ENCODE measurements at regions not wholly inside any gene's neighbourhood (a gene's known extent, or its start where the extent isn't known, plus 50 kb on each side); places are given as distances from the start of the nearest gene placed in this dataset.

DNA sequence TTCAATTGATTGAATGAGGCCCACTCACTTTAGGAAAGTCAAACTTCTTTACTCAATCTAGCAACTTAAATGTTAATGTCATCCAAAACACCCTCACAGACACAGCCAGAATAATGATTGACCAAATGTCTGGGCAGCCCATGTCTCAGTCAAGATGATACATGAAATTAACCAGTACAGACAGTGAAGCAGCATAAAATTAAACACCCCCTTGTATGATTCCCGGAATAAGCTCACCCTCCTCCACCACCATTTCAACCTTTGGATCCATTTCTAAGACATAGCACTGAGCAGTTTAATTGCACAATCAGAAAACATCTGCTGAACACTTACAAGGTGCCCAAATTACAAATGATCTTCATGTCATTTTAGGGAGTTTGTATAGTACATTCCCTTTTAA, 570.7 kb upstream of the ID2 start:
- TF ChIP-seq, protein P1, sequence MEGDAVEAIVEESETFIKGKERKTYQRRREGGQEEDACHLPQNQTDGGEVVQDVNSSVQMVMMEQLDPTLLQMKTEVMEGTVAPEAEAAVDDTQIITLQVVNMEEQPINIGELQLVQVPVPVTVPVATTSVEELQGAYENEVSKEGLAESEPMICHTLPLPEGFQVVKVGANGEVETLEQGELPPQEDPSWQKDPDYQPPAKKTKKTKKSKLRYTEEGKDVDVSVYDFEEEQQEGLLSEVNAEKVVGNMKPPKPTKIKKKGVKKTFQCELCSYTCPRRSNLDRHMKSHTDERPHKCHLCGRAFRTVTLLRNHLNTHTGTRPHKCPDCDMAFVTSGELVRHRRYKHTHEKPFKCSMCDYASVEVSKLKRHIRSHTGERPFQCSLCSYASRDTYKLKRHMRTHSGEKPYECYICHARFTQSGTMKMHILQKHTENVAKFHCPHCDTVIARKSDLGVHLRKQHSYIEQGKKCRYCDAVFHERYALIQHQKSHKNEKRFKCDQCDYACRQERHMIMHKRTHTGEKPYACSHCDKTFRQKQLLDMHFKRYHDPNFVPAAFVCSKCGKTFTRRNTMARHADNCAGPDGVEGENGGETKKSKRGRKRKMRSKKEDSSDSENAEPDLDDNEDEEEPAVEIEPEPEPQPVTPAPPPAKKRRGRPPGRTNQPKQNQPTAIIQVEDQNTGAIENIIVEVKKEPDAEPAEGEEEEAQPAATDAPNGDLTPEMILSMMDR (IDR thresholded peaks at IDR 0.05; ENCODE audit: control insufficient read depth, extremely low read depth, insufficient read depth), result no peak
- no peak for DNase-seq (ENCODE audit: low read depth)
- no peak overlapping the region for H3K4me3 ChIP-seq (ENCODE audit: low read depth, low read length)

DNA sequence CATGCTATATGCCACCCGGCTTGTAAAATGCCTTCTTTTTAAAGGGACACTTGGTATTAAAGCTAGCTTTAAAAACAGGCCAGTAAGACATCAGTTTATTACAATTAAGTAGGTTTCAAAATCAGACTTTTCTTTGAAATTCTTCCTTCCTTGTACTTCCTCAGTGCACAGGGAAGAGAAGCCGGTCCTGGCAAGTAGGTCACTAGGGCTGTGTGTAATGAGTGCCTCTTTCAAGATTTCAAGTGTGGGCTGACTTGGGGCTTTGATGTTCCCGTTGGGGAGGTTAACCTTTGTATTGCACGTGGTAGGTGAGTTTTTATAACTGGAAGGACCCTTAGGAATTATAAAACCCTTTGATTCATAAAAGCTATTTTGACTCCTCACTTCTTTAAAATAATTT, 566.4 kb upstream of the ID2 start:
- TF ChIP-seq, protein P1 (IDR thresholded peaks at IDR 0.05; ENCODE audit: control insufficient read depth, extremely low read depth, insufficient read depth), result no peak
- no peak for DNase-seq (ENCODE audit: low read depth)

DNA sequence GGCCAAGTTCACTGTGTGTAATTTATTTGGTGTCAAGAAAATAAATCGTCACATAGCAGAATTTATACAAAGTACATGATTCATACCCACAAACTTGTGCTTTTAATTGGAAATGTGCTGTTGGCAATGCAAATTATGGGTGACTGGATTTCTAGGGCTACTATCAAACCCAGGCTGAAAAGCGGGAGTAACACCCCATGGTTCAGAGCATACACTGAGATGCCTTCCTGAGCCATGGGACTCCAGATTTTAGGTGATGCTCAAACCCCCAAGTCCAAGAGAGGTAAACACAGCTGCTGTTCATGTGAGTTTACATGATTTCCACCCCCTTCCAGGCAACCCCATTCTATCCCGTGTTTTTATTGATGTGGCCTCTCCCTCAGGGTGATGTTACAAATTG, 565.9 kb upstream of the ID2 start:
- TF ChIP-seq, protein P1 (IDR thresholded peaks at IDR 0.05; ENCODE audit: control insufficient read depth, extremely low read depth, insufficient read depth), result no peak
- DNase-seq (ENCODE audit: low read depth), result no peak
- no peak overlapping the region for H3K4me3 ChIP-seq (ENCODE audit: low read depth, low read length)

More for the DNA sequence above, 566.4 kb upstream of the ID2 start:
- H3K4me3 ChIP-seq (ENCODE audit: low read depth, low read length), result no peak overlapping the region

DNA sequence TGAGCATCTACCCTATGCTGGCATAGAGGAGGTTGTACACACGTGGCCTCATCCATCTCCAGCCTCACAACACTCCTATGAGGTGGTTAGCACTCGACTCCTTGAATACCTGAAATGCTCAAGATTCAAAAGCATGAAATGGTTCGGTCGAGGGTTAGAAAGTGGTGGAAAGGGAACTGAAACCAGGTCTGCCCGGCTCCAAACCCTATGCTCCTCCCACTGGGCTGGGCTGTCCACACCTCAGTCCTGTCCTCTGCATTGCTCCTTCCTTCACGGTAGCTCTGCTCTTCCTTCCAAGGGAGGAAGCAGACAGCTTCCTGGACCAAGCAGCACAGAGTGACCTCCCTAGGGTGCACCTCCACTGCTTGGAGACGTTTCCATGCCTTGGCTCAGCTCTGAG, 565.2 kb upstream of the ID2 start:
- DNase-seq (ENCODE audit: low read depth), result no peak
- no peak overlapping the region for H3K4me3 ChIP-seq (ENCODE audit: low read depth, low read length)
- TF ChIP-seq, protein P1 (IDR thresholded peaks at IDR 0.05; ENCODE audit: control insufficient read depth, extremely low read depth, insufficient read depth), result no peak

DNA sequence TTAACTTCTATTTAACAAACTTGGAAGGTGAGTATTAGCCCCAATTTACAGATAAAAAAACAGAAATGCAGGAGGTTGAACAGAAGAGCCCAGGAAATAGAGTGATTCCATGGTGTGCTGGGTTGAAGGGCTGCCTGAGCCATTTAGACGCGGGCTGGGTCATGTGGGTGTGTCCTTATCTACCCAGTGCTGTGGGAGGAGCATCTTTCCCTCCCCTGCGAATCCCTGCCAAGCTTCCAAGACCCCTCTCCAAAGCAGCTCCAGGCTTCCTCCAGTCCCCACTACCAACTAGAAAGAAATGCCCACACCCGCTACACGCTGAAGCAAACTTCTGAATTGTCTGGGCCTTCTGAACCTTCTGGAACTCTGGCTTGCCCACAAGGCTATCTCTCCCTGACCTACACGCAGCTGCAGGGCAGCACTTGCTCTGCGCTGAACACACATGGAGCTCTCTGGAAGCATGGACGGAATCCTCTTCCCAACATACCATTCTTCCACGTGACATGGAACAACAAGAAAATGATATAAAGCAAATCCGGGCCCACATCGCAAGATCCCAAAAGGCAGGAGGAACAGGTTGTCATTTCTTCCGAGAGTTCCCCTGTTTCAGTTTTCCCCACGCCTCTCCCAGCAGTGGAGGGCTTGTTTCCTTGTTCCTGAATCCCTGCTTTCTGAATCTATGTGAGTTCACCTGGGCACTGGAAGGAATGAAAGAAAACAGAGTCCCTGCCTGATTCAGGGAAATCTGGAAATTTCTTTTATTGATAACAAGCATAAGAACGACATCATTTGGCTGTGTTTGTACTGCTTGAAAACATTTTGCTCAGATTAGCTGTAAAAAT, 562.7 kb upstream of the ID2 start:
- no peak overlapping the region for H3K4me3 ChIP-seq (ENCODE audit: low read depth, low read length)
- no peak for DNase-seq (ENCODE audit: low read depth)
- TF ChIP-seq, protein P1 (IDR thresholded peaks at IDR 0.05; ENCODE audit: control insufficient read depth, extremely low read depth, insufficient read depth), result no peak

DNA sequence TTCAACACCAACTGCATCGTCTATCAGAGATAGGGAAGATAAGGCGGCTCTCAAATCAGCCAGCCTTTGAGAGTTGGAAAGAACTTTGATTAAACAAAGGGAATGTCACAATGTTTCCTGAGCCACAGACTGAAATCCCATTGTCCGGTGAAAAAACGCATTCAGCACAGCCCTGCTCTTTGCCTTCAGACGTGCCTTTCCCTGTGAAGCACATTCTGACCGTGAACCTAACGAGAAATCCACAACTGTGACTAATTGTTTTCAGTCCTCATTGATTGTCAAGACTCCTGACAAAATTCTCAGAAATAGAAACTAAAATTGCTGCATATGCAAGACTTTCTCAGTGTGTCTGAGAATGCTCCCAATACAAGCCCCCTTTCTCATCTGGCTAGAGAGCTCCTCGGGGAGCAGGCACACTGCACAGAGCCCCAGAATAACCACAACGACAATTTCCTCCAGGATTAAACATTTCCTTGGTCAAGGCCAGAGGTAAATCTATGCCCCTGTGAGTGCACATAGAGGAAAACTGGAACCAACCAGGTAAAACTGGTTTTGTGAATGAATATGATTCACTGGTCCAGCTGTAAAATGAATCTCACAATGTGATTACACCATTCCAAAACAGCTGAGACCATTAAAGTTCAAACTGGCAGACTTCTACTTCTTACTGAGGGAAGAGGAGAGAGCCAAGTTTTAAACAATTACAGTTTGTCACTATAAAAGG, 561.9 kb upstream of the ID2 start:
- TF ChIP-seq, protein P1 (IDR thresholded peaks at IDR 0.05; ENCODE audit: control insufficient read depth, extremely low read depth, insufficient read depth), result no peak
- peak; percentile 85 for DNase-seq (ENCODE audit: low read depth)
- peak overlapping the region; percentile 23; the same call in 1 of the 2 replicates for H3K4me3 ChIP-seq (ENCODE audit: low read depth, low read length)
